ENCODE measurements at regions not wholly inside any gene's neighbourhood (a gene's known extent, or its start where the extent isn't known, plus 50 kb on each side); places are given as distances from the start of the nearest gene placed in this dataset.

GRCh38 chr10:128525444-128525843 lies 399.2 kb upstream of the MKI67 start:
- Histone ChIP-seq H3K23ac (ENCODE audit: low read depth, low read length, poor library complexity) (no peak overlapping the region), H3K4me1 (ENCODE audit: control insufficient read depth in 2 of 2, insufficient read depth in 1 of 2, low read depth in 1 of 2, low read length in 2 of 2) (peaks cover 0 to 2% of the 10 kb centered on the region in 2 donors), H3K9ac (ENCODE audit: low read depth, low read length, poor library complexity) (no peak overlapping the region), H4K91ac (ENCODE audit: low read depth, low read length, poor library complexity) (no peak overlapping the region), H4K8ac (ENCODE audit: low read depth, low read length) (no peak overlapping the region), H3K14ac (ENCODE audit: low read length) (no peak overlapping the region), H3K27ac (replicated peaks; ENCODE audit: low read length) (no peak overlapping the region), H3K4me2 (ENCODE audit: insufficient read depth, low read length, poor library complexity, severe bottlenecking) (no peak overlapping the region), H3K36me3 (replicated peaks in 1 of 2; ENCODE audit: control insufficient read depth in 2 of 2, insufficient read depth in 2 of 2, low read length in 2 of 2) (no peaks in the 10 kb centered on the region), H3K79me1 (ENCODE audit: low read depth, low read length) (no peaks in the 10 kb centered on the region), H2AK5ac (ENCODE audit: low read depth, low read length) (no peak overlapping the region), H2AFZ (ENCODE audit: low read length) (no peak overlapping the region), H2BK120ac (ENCODE audit: low read depth, low read length) (no peak overlapping the region), H2BK5ac (ENCODE audit: low read length) (no peak overlapping the region), H2BK15ac (ENCODE audit: low read length) (no peak overlapping the region), H3K27me3 (ENCODE audit: control insufficient read depth in 3 of 3, insufficient read depth in 3 of 3, low read depth in 1 of 3, low read length in 3 of 3) (no peaks in the 10 kb centered on the region), H2BK12ac (ENCODE audit: low read length) (no peak overlapping the region), H3K9me3 (replicated peaks in 1 of 2; ENCODE audit: control insufficient read depth in 2 of 2, insufficient read depth in 1 of 2, low read depth in 1 of 2, low read length in 2 of 2) (peaks cover 0 to 3% of the 10 kb centered on the region in 2 donors), H3K18ac (ENCODE audit: low read length) (no peak overlapping the region), H3K4me3 (ENCODE audit: low read length in 2 of 2) (no peak overlapping the region), H3K4ac (ENCODE audit: low read length) (no peak overlapping the region)
- DNase-seq (ENCODE audit: low spot score): no peak
- no CpG with 5 or more reads among the region's 4 CpGs for WGBS, 2 donors (ENCODE audit: extremely low coverage in 2 of 2, insufficient read length in 2 of 2, insufficient replicate concordance in 1 of 2)

GRCh38 chr10:128525936-128526335 lies 399.7 kb upstream of the MKI67 start:
- Histone ChIP-seq H3K18ac (ENCODE audit: low read length) (no peak overlapping the region), H3K27ac (replicated peaks; ENCODE audit: low read length) (no peak overlapping the region), H2BK5ac (ENCODE audit: low read length) (no peak overlapping the region), H2BK120ac (ENCODE audit: low read depth, low read length) (no peak overlapping the region), H2AFZ (ENCODE audit: low read length) (no peak overlapping the region), H3K9me3 (replicated peaks in 1 of 2; ENCODE audit: control insufficient read depth in 2 of 2, insufficient read depth in 1 of 2, low read depth in 1 of 2, low read length in 2 of 2) (no peaks in the 10 kb centered on the region), H2BK12ac (ENCODE audit: low read length) (no peak overlapping the region), H3K4ac (ENCODE audit: low read length) (no peak overlapping the region), H3K4me3 (ENCODE audit: low read length in 2 of 2) (no peak overlapping the region), H4K8ac (ENCODE audit: low read depth, low read length) (no peak overlapping the region), H3K4me1 (ENCODE audit: control insufficient read depth in 2 of 2, insufficient read depth in 1 of 2, low read depth in 1 of 2, low read length in 2 of 2) (peaks cover 0 to 2% of the 10 kb centered on the region in 2 donors), H3K36me3 (replicated peaks in 1 of 2; ENCODE audit: control insufficient read depth in 2 of 2, insufficient read depth in 2 of 2, low read length in 2 of 2) (no peaks in the 10 kb centered on the region), H3K79me1 (ENCODE audit: low read depth, low read length) (no peaks in the 10 kb centered on the region), H3K23ac (ENCODE audit: low read depth, low read length, poor library complexity) (no peak overlapping the region), H3K9ac (ENCODE audit: low read depth, low read length, poor library complexity) (no peak overlapping the region), H3K4me2 (ENCODE audit: insufficient read depth, low read length, poor library complexity, severe bottlenecking) (no peak overlapping the region), H3K27me3 (ENCODE audit: control insufficient read depth in 3 of 3, insufficient read depth in 3 of 3, low read depth in 1 of 3, low read length in 3 of 3) (no peaks in the 10 kb centered on the region), H2BK15ac (ENCODE audit: low read length) (no peak overlapping the region), H2AK5ac (ENCODE audit: low read depth, low read length) (no peak overlapping the region), H3K14ac (ENCODE audit: low read length) (no peak overlapping the region), H4K91ac (ENCODE audit: low read depth, low read length, poor library complexity) (no peak overlapping the region)
- no peak for DNase-seq (ENCODE audit: low spot score)
- WGBS, 2 donors (ENCODE audit: extremely low coverage in 2 of 2, insufficient read length in 2 of 2, insufficient replicate concordance in 1 of 2): no CpG with 5 or more reads among the region's 8 CpGs

GRCh38 chr10:128526791-128527375 lies 400.7 kb upstream of the MKI67 start:
- whole genome bisulfite sequencing, 2 donors (ENCODE audit: extremely low coverage in 2 of 2, insufficient read length in 2 of 2, insufficient replicate concordance in 1 of 2): no CpG with 5 or more reads among the region's 17 CpGs
- H3K14ac ChIP-seq (ENCODE audit: low read length): no peak overlapping the region
- H2AK5ac ChIP-seq (ENCODE audit: low read depth, low read length): no peak overlapping the region

GRCh38 chr10:128527711-128528110 lies 401.5 kb upstream of the MKI67 start:
- Histone ChIP-seq H4K91ac (ENCODE audit: low read depth, low read length, poor library complexity) (no peak overlapping the region), H3K18ac (ENCODE audit: low read length) (no peak overlapping the region), H3K27me3 (ENCODE audit: control insufficient read depth in 3 of 3, insufficient read depth in 3 of 3, low read depth in 1 of 3, low read length in 3 of 3) (no peaks in the 10 kb centered on the region), H2AFZ (ENCODE audit: low read length) (no peak overlapping the region), H3K27ac (replicated peaks; ENCODE audit: low read length) (no peak overlapping the region), H2AK5ac (ENCODE audit: low read depth, low read length) (no peak overlapping the region), H3K23ac (ENCODE audit: low read depth, low read length, poor library complexity) (no peak overlapping the region), H2BK15ac (ENCODE audit: low read length) (no peak overlapping the region), H3K9me3 (replicated peaks in 1 of 2; ENCODE audit: control insufficient read depth in 2 of 2, insufficient read depth in 1 of 2, low read depth in 1 of 2, low read length in 2 of 2) (no peaks in the 10 kb centered on the region), H2BK120ac (ENCODE audit: low read depth, low read length) (no peak overlapping the region), H4K8ac (ENCODE audit: low read depth, low read length) (no peak overlapping the region), H3K4me2 (ENCODE audit: insufficient read depth, low read length, poor library complexity, severe bottlenecking) (no peak overlapping the region), H3K79me1 (ENCODE audit: low read depth, low read length) (no peaks in the 10 kb centered on the region), H3K4ac (ENCODE audit: low read length) (no peak overlapping the region), H3K4me1 (ENCODE audit: control insufficient read depth in 2 of 2, insufficient read depth in 1 of 2, low read depth in 1 of 2, low read length in 2 of 2) (peaks cover 0 to 2% of the 10 kb centered on the region in 2 donors), H3K9ac (ENCODE audit: low read depth, low read length, poor library complexity) (no peak overlapping the region), H3K36me3 (replicated peaks in 1 of 2; ENCODE audit: control insufficient read depth in 2 of 2, insufficient read depth in 2 of 2, low read length in 2 of 2) (no peaks in the 10 kb centered on the region), H2BK5ac (ENCODE audit: low read length) (no peak overlapping the region), H3K4me3 (ENCODE audit: low read length in 2 of 2) (no peak overlapping the region), H2BK12ac (ENCODE audit: low read length) (no peak overlapping the region), H3K14ac (ENCODE audit: low read length) (no peak overlapping the region)
- no CpG with 5 or more reads among the region's 8 CpGs for WGBS, 2 donors (ENCODE audit: extremely low coverage in 2 of 2, insufficient read length in 2 of 2, insufficient replicate concordance in 1 of 2)
- no peak for DNase-seq (ENCODE audit: low spot score)

More at GRCh38 chr10:128526791-128527375, 400.7 kb upstream of the MKI67 start:
- H3K23ac ChIP-seq (ENCODE audit: low read depth, low read length, poor library complexity): no peak overlapping the region
- H2BK15ac ChIP-seq (ENCODE audit: low read length): no peak overlapping the region
- no peak for DNase-seq (ENCODE audit: low spot score)
- H3K9me3 ChIP-seq (replicated peaks in 1 of 2; ENCODE audit: control insufficient read depth in 2 of 2, insufficient read depth in 1 of 2, low read depth in 1 of 2, low read length in 2 of 2): no peaks in the 10 kb centered on the region
- no peaks in the 10 kb centered on the region for H3K79me1 ChIP-seq (ENCODE audit: low read depth, low read length)
- H4K8ac ChIP-seq (ENCODE audit: low read depth, low read length): no peak overlapping the region
- H2BK5ac ChIP-seq (ENCODE audit: low read length): no peak overlapping the region
- H3K18ac ChIP-seq (ENCODE audit: low read length): no peak overlapping the region
- H3K4me1 ChIP-seq (ENCODE audit: control insufficient read depth in 2 of 2, insufficient read depth in 1 of 2, low read depth in 1 of 2, low read length in 2 of 2): peaks cover 0 to 2% of the 10 kb centered on the region in 2 donors
- H4K91ac ChIP-seq (ENCODE audit: low read depth, low read length, poor library complexity): no peak overlapping the region
- H3K4ac ChIP-seq (ENCODE audit: low read length): no peak overlapping the region
- no peak overlapping the region for H2AFZ ChIP-seq (ENCODE audit: low read length)
- no peak overlapping the region for H3K4me2 ChIP-seq (ENCODE audit: insufficient read depth, low read length, poor library complexity, severe bottlenecking)
- no peak overlapping the region for H3K9ac ChIP-seq (ENCODE audit: low read depth, low read length, poor library complexity)
- H2BK12ac ChIP-seq (ENCODE audit: low read length): no peak overlapping the region
- no peak overlapping the region for H3K27ac ChIP-seq (replicated peaks; ENCODE audit: low read length)
- no peaks in the 10 kb centered on the region for H3K36me3 ChIP-seq (replicated peaks in 1 of 2; ENCODE audit: control insufficient read depth in 2 of 2, insufficient read depth in 2 of 2, low read length in 2 of 2)
- H2BK120ac ChIP-seq (ENCODE audit: low read depth, low read length): no peak overlapping the region
- no peak overlapping the region for H3K4me3 ChIP-seq (ENCODE audit: low read length in 2 of 2)
- no peaks in the 10 kb centered on the region for H3K27me3 ChIP-seq (ENCODE audit: control insufficient read depth in 3 of 3, insufficient read depth in 3 of 3, low read depth in 1 of 3, low read length in 3 of 3)

All from neuronal stem cell (in vitro differentiated cells).